NCI-H82 (cell line): ENCODE measurements at regions not wholly inside any gene's neighbourhood (a gene's known extent, or its start where the extent isn't known, plus 50 kb on each side); places are given as distances from the start of the nearest gene placed in this dataset.

Experiments used
- DNase-seq: peaks from one replicate; lab custom pipeline; 2025; lab: John Stamatoyannopoulos, UW

DNA sequence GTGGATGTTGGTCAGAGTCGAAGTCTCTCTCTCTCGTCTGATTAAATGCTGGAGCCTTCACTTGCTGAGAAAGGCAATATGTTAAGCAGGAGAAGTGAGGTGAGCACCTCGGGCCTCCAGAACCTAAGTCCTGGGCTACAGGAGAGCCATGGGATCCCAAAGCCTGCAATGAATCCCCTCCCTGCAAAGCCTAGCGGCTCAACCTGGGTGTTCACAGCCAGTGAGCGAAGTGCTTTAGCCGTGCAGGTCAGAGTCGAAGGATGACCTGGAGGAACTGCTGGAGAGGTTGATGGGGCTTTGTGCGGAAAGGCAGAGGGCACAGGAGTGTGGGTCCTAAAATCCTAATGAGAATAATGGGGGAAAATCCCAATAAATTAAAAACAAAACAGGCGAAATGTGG is 267.8 kb downstream of the ENGASE start:
- DNase-seq: no peak

DNA sequence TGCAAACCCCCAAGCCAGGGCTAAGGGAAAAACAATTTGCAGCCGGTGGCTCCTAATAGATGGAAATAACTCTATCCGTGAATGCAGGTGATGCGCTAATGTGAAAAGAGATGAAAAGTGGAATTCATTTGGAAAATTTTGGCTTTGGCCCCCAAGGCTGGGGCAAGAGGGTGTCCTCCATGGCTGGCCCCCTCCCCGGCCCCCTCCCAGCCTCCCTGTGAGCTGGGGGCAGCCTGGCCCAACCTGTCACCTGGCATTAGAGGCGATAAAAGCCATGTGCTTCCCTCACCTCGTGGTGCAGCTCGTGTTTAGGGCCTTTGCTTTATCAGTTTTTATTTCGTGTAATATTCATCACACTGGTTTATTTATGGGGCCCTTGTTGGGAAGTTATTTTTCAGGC is 267.2 kb downstream of the ENGASE start:
- no peak for DNase-seq

DNA sequence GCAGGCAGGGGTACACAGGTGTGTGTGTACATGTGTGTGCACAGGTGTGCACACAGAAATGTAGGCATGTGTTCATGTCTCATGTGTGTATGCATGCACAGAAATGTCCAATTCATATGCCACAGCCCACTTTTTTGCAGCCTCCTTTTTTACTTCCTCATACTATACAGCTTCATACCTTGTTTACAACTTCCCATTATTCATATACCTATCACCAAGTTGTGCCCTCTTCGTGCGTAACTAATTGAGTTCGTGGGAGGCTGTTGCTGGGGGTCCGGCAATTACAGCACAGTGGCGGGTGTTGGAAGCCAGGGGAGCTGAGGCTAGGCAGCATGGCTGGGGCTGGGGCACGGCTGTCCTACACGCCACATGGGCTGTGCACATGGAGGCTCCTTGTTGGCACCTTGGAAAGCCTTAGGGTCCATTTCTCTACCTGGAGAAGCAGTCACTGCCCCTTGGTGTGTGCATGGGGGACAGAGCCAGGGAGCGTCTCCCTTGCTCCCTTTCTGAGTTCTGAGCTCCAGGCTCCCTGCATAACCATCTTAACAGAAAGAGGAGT is 266.7 kb downstream of the ENGASE start:
- DNase-seq: no peak

DNA sequence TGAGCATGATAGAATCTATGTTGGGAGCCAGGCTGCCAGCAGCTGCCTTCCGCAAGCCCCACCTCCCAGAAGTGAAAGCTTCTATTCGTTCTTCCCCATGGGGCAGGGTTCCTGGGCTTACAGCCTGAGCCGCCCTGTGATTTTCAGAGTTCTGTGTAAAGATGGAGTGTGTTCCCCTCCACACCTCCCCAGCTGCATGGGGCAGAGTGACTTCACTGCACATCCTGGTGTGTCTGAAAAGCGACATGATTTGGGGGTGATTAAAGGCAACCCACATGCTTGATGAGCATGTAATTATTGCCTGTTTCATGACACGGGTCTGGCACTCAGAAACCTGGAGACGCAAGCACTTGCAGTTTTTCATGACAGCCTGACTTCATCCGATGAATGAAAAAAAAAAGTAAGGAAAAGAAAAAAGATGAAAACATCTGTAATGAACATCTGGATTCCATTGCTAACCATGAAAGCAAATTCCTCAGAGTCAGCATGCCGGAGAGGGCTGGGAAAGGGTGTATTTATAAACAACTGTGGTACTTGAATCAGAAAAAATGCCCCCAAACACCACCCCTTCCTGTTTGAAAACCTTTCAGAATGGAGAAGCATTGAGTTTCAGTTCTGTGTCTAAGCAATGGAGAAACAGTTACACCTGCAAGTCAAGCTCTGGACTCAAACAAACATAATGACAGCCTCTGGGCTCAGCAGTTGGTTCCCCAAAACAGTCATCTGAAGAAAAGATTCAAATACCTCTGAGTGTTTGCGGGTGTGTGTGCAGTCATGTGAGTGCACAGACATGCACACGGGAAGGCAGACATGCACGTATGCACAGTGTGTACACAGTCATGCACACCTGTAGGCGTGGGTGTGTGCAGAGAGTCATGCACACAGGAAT is 266.0 kb downstream of the ENGASE start:
- DNase-seq: no peak

DNA sequence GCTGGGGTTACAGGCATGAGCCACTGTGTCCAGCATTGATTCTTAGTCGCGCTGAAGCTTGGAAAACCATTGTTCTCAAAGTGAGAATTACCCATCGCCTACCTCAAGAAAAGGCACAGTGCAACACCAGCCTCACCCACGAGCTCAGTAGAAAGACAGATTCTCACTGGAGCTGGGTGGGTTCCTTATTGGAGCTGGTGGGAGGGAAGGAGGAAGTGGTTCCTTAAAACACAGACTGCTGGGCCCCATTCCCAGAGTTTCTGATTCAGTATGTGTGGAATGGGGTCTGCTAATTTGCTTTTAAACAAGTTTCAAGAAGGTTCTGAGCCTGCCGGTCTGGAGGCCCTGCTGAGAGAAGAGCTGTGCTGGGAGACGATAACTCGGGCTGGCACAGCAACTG is 264.7 kb downstream of the ENGASE start:
- DNase-seq: no peak

DNA sequence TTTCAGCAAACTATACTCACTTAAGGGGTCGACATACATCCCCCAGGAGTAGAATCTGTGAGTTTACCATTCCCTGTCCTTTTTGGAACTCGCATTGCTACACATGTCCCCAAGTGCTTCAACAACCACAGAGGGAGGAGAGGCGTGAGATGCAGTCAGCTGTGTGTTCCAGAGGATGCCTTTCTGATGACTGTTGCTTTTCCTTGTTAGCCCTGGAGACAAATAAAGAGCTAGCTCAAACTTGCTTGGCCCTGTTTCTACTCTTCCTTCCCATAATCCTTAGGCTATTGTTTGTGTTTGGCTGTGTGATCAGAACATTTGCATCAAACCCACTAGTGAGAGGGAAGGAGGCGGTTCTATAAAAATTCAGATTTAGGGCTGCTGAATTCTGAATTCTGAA is 264.0 kb downstream of the ENGASE start:
- DNase-seq: no peak

DNA sequence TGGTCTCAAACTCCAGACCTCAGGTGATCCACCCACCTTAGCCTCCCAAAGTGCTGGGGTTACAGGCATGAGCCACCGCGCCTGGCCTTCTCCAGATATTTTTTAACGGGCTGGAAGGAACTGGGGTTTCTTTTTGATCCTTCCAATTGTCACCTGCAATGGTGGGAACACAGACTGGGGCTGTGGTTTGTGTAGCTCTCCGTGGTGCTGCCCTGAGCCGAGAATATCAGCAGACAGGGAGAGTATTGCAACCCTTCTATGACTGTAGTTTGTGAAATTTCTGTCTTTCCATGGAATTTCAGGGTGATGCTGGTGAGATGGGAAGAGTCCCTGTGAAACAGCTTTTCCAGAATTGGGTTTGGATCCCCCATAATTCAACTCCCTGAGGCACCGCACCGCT is 263.5 kb downstream of the ENGASE start:
- DNase-seq: no peak

DNA sequence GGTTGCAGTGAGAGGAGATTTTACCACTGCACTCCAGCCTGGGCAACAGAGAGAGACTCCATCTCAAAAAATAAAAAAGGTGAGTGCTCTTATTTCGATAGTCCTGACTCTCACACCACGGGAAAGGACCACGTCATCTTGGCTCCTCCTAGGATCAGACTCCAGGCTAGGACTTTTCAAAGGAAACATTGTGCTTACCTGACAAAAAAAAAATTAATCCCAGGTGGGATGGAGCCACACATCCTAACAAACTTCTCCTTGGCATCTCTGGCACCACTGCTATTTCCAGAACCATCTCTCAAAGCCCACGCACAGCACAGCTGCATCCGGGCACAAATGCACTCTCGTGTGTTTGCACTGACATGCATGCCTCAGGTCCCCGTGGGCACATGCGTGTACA is 262.4 kb downstream of the ENGASE start:
- DNase-seq: no peak

DNA sequence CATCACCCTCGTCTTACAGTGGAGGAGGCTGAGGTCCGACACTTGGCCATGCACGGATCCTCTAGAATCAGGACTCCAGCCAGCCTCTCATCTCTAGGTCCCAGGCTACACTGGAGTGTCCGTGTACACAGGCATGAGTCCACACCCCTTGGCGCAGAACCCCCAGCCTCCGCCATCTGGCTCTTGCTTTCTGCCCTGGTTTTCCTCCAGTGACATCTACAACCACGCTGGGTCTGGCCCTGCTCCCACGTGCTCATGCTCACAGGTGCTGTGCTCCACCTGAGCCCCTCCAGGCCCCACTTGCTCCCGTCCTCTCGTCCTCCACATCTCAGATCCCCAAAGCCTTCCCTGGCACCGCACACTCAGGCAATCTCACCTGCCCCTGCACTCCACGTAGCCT is 260.8 kb downstream of the ENGASE start:
- DNase-seq: no peak

DNA sequence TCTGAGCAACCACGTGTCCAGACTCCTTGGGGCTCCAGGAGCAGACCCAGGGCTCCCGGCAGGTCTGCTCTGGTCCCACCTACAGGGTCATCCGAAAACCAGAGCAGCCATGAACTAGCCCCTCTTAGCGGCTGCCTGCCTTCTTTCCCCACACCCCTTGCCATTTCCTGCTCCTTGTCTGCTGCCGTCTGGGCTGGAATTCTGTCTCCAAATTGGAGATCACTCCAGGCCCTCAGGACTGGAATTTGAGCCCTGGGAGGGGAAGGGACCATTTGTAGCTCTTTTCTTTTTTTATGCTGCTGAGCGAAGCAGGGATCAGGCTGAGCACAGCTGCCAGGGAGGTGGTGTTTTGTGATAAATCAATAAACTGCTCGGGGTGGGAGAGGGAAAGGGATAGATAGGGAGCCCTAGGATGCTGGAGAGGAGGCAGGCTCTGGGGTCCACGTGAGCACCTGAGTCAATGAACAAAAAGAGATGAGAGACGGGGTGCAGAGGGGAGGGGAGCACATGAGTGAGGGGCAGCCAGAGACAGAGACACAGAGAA is 257.5 kb downstream of the ENGASE start:
- DNase-seq: peak; percentile 30

DNA sequence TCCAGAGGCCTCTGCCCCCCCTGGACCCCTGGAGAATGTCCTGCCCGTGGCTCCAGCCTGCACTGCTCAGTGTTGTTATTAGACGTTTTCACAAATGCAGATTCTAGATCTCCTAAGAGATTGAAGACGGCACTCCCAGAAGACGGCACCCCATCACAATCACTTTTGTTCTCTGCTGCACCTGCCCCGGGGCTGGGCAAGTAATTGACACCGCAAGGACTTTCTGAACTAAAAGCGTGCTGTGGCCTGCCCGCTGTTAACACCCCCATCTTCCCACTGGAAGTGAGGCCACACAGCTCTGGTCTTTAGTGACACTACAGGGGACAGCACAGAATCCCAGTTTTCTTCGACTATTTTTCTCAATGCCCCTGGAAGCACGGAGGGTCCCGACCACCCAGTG is 256.9 kb downstream of the ENGASE start:
- no peak for DNase-seq

DNA sequence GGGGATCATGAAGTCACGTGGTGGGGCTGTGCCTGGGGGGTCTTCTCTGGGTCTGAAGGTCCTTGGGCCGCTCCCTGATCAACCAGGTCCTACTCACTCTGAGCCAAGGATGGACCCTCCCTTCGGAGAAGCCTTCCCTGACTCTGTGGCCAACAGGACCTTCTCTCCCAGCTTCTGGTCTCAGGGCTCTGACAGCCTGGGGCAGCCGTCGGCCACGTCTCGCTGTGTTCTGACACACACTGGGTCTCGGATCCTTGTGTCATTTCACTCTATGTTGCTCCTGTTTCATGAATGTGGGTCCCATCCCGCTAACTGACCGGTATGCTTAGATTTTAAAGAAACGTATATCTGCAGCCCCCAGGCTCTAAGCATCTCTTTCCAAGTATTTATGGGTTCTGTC is 256.1 kb downstream of the ENGASE start:
- no peak for DNase-seq

DNA sequence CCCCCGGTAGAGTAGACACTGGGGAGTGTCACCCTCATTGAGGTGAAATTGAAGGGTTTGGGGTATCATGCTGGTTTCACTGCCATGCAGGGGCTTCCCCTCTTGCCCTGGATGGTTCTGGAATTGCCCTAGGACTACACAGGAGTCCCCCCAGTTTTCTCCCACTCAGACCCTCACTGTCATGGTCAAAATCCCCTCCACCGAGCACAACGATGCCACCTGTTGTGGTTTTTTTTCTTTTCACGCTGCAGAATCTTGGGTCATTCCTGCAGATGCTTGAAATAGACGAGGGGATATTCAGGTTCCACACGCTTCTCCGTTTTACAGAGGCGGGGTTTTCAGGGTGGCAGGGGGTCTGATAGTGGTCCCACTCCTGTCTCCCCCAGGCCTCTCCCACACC is 255.6 kb downstream of the ENGASE start:
- no peak for DNase-seq

DNA sequence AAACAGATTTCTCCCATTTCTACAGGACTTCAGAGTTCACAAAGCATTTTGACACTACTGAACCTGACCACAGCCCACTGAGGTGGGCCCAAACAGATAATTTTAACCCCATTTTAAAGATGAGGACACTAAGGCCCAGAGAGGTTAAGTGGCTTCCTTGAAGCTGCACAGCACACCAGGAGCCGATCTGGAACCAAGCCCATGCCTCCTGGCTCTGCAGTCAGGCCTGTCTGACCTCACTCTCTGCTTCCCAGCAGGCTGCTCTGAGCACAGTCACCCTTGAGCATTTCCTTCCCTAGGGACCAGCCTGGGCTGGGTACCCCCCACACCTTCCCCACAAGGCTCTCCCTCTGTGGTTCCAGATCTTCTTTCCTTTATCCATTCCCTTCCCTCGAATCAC is 252.2 kb downstream of the ENGASE start:
- no peak for DNase-seq

DNA sequence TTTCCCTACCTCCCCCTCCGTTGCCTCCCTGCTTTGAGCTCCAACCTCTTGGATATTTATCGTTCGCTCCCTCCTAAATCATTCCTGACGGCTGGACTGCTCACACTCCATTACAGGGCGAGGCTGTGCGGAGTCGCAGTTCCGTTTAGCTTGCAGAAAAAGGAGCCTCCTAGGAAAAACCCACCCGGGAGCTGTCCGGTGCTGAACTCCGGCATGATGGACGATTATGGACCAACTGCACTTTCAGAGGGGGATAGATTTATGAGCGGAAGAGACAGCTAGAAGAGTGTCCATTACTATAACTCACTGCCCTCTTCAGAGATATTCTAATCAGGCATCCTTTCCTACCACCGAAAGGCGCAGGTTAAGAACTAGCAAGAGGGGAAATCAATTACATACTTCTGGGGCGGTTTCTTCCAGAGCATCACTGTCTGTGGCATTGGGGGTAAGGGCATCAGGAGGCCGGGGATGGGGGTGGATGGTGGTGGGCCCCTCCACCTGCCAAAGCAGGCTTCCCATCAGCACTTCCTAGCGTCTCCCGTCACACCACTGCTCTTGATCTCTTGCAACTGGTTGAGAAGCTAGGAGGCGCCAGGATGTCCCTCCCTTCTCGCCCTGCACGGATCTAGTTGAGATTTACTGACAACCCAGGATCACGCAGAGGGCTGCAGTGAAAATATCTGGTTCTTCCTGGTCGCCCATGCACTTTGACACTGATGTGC is 251.2 kb downstream of the ENGASE start:
- peak; percentile 18 for DNase-seq

DNA sequence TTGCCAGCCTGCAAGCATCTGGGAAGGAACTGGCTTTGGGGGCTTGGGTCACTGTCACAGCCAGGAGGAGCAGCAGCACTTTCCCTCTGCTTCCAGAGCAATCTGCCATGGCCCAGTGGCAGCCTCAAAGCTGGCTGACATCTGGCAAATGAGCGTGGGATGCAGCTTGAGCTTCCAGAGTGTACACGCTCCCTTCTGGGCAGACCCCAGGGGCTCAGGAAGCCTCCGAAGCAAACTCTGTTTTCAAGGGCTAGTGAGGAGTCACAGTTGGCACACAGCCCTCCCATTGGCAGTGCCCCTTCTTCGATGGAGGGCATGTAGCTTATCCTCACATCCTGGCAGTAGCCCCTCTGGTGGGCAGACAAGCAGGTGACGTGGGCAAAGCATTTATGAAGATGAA is 249.6 kb downstream of the ENGASE start:
- peak; percentile 23 for DNase-seq

DNA sequence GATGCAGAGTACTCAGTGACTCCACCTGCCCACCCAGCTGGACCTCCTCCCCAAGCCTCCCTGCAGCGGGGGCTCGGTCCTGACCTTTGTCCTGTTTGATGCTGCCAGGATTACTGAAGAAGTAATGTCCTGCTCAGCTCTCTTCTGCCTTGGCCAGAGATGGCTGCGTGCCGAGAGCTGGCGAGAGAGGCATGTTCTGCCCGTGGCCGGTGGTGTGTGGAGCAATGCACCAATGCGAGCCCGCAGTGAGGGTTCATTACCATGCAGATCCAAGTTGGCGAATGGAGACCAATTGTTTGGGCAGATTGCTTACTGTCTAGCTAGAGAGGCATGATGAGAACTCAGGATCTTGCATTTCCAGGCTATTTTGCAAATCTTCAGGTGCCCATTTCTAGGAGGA is 248.9 kb downstream of the ENGASE start:
- DNase-seq: no peak

DNA sequence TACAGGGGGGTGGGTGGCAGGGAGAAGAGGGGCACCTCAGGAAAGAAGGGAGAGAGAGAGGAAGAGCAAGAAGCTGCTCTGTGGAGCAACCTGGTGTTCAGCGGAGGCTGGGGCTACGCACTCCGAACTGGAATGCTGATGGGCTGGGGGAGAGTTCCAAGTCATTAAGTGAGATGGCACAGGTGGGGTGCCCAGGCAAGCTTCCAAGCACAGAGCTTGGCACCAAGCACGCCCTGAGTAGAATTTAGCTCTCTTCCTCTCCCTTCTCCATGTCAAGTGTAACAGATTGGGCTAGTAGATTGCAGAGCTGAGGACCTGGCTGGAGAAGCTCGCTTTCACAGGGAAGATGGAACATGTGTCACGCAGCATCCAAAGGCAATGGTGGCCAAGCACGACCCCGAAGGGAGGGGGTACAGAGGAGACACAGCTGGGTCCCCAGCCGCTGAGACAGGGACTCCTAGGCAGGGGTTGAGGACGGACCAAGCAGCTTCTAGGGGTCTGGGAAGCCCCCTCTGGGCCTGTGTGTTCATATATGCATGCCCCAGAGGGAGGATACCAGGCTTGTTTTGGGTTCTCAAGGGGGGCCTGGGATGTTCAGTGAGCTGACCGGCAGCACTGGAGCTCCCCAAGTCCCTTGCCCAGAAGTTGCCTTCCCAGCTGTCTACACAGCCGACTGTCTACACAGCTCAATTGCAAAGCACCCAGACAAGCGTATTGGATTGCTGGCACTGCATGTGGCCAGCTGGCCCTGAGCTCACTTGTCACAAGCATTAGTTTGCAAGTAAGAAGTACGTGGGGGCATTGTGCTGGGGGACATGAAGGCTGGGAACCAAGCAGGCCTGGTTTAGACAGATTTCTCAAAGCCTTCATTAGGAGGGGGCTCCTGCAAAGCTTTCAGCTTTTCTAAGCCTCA is 247.8 kb downstream of the ENGASE start:
- DNase-seq: no peak

DNA sequence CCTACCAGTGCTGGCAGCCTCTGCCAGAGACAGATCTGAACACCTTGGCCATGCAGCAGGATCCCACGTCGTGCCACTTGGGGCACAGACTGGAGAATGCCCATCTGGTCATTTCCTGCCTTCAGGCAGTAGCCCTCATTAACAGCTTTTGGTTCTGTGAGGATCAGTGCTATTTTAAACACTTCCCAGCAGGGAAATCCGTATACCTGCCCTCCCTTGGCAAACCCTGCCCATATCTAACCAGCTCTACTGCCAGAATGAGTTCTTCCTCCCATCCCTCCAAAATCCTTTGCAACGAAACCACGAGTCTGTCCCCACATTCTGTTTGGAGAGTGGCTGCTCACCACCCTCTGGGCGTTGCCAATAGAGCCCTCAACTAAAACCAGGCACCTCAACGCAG is 245.7 kb downstream of the ENGASE start:
- DNase-seq: no peak

DNA sequence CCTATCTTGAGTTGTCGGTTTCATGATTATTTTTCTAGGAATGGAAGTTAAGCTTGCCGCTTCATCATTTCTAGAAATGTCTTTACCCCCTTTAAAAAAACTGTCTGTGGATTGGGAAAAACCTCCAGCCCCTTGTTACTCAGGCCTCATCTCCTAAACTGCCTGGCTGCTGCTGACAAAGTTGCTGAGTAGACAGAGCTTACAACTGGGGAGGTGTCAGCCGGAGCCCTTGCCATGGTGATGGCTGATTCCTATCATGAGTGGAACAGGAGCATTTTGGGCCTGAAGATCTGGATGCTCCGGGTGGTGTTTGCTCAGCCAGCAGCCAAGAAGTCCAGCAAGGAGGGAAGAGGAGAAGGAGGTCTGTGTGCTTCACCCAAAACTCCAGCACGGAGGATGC is 243.3 kb downstream of the ENGASE start:
- DNase-seq: no peak

DNA sequence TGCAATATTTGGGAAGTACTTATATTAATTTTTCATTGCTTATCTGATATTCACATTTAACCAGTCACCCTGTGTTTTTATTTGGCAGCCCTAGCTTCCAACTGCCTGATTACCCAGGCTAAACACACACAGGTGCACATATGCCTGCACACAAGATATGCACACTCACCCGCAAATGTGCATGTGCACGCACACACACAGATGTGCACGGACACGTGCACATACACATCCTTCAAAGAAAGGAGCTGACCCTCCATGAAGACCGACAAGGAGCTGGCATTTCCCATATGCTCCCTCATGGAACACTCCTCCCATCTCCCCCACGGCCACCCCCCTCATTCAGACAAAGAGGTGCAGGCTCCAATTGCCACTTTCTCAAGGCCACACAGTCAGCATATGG is 242.2 kb downstream of the ENGASE start:
- no peak for DNase-seq
